Stimulated activated naive CD8-positive, alpha-beta T cell treated with anti-CD3 and anti-CD28 coated beads, Interleukin-15, amount 100 ng/mL, for 72 hours (primary cell): ENCODE measurements at regions not wholly inside any gene's neighbourhood (a gene's known extent, or its start where the extent isn't known, plus 50 kb on each side); places are given as distances from the start of the nearest gene placed in this dataset.

Experiments used
- ATAC-seq: fragments of 150-1000 bp; cut with Tn5 transposase; 2 replicates; pipeline ENCODE4 v1.10.0; 2021; ENCODE audit warnings: mild to moderate bottlenecking, moderate library complexity
- DNase-seq, 2 donors: peaks; one replicate each; pipeline ENCODE4 v3.0.0; 2021 to 2022
- H3K27ac Mint-ChIP-seq, 2 donors: one replicate each; pipeline ENCODE4 v1.8.0; 2022; ENCODE audit warnings: mild to moderate bottlenecking in 2 of 2, mixed read lengths in 2 of 2, moderate library complexity in 2 of 2
- H3K27me3 Mint-ChIP-seq: one replicate; pipeline ENCODE4 v1.8.0; 2022; ENCODE audit warnings: mixed read lengths
- H3K4me1 Mint-ChIP-seq: one replicate; pipeline ENCODE4 v1.8.0; 2022; ENCODE audit warnings: mild to moderate bottlenecking, mixed read lengths
- H3K4me3 Mint-ChIP-seq, 2 donors: one replicate each; pipeline ENCODE4 v1.8.0; 2022; ENCODE audit warnings: mild to moderate bottlenecking in 2 of 2, mixed read lengths in 2 of 2, moderate library complexity in 1 of 2
- H3K9me3 Mint-ChIP-seq, 2 donors: one replicate each; pipeline ENCODE4 v1.8.0; 2022; ENCODE audit warnings: mixed read lengths in 2 of 2

GRCh38 chr6:43855247-43855646, 85.2 kb downstream of the VEGFA start:
- Mint-ChIP-seq H3K9me3 (no peaks in the 10 kb centered on the region), H3K27ac (no peak overlapping the region), H3K27me3 (no peaks in the 10 kb centered on the region), H3K4me1 (no peaks in the 10 kb centered on the region), H3K4me3 (no peak overlapping the region)
- no peak for DNase-seq
- ATAC-seq, result no peak

GRCh38 chr6:43853066-43853650, 83.1 kb downstream of the VEGFA start:
- no peaks in the 10 kb centered on the region for H3K27me3 Mint-ChIP-seq
- H3K27ac Mint-ChIP-seq, result no peak overlapping the region
- DNase-seq, result no peak
- ATAC-seq, result no peak
- no peaks in the 10 kb centered on the region for H3K4me1 Mint-ChIP-seq
- no peak overlapping the region for H3K4me3 Mint-ChIP-seq
- no peaks in the 10 kb centered on the region for H3K9me3 Mint-ChIP-seq

DNA sequence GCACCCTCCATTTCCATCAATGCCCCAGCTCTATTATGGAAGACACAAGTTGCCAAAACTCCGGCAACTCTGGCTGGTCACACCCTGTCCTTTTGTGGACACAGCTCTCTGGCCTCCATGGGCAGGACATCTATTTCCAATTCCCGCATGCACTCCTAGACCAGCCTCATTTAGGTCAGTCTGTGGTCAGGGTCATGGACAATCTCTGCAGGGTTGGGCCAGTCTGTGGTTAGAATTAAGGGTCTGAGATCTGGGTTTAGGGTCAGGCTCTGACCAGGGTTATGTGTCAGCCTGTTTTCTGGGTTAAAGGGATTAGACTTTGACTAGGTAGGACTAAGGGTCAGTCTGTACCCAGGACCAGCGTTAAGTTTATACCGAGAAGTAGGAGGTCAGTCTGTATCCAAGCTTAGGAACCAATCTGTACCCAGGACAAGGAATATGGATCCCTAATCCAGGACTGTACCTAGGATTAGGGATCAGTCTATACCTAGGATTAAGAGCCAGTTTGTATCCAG, 82.4 kb downstream of the VEGFA start:
- Mint-ChIP-seq H3K4me1 (peaks cover 5% of the 10 kb centered on the region), H3K27me3 (peaks cover 7% of the 10 kb centered on the region), H3K4me3 (no peak overlapping the region), H3K27ac (peak overlapping the region in 1 of 2 donors; percentile 28), H3K9me3 (no peaks in the 10 kb centered on the region)
- DNase-seq (no peak), ATAC-seq (no peak)

DNA sequence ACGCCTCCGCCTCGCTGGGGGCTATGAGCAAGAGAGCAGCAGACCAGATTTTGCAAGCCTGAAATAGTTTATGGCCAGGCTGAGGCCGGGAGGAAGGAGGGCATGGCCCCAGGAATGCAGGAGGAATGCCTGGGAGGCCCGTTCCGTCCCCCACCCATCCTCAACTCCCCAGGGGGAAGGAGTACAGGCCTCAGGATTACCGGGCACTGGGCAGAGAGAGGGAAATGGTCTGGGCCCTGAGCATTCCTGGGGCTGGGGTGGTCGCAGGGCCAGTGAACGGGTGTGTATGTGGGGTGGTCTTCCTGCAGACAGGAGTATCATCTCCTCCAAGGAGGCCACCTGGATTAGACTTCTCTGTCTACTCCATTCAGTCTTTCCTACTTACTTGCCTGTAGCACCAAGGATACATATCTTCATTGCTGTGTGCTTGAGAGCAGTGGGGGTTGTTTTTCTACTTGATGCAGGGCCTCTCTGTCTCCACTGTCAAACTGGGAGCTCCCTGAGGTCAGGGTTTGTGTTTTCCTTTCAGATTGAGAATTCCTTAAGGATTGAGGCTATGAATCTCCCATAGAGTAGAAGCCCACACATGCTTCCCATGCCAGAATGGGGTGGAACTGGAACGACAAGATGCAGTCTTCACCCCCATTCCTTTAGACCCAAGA, 81.3 kb downstream of the VEGFA start:
- peaks cover 8% of the 10 kb centered on the region for H3K27me3 Mint-ChIP-seq
- no peak overlapping the region for H3K27ac Mint-ChIP-seq
- peaks cover 5% of the 10 kb centered on the region for H3K4me1 Mint-ChIP-seq
- DNase-seq (no peak), ATAC-seq (no peak)
- no peaks in the 10 kb centered on the region for H3K9me3 Mint-ChIP-seq
- no peak overlapping the region for H3K4me3 Mint-ChIP-seq

GRCh38 chr6:43850314-43851203, 80.5 kb downstream of the VEGFA start:
- Mint-ChIP-seq H3K27me3 (peaks cover 8% of the 10 kb centered on the region), H3K9me3 (no peaks in the 10 kb centered on the region), H3K4me1 (peaks cover 5% of the 10 kb centered on the region), H3K4me3 (no peak overlapping the region), H3K27ac (peak overlapping the region in 1 of 2 donors; percentile 82)
- DNase-seq (no peak), ATAC-seq (no peak)

- no peak for DNase-seq
- ATAC-seq, result no peak
- peaks cover 15% of the 10 kb centered on the region for H3K27me3 Mint-ChIP-seq
- H3K9me3 Mint-ChIP-seq, result no peaks in the 10 kb centered on the region
- peak overlapping the region in 1 of 2 donors; percentile 82 for H3K27ac Mint-ChIP-seq
- peaks cover 5% of the 10 kb centered on the region for H3K4me1 Mint-ChIP-seq
- no peak overlapping the region for H3K4me3 Mint-ChIP-seq
Observed at GRCh38 chr6:43849844-43850243, 79.8 kb downstream of the VEGFA start.

DNA sequence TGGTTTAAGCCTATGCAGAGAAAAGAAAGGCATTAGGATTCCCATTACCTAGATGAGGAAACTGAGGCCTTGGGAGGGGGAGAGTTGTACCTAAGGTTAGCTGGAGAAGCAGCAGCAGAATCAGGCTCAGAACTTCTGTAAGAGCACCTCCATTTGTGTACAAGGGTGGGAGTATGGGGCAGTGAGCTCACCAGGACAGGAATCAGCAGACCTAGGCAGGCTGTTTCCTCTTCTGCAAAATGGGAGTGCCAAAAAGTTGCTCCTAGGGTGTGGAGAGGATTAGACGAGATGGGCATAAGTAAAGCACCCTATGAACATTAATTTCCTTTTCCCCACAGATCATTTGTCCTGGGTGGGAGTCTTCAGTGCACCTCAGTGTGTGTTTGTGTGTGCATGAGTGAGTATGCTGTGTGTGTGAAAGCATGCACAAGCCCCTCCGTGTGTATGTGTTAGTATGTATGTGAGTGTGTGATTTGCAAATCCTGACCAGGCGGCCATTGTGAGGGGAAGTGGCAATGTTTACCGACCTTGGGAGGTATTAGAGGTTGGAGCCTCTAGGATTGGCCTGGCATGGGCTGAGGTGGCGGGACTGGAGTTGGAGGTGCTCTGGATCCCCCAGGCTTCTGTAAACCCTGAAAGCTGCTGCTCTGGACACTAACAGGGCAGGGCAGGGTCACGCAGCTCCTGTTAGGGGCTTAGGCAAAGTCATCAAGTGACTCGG, 78.8 kb downstream of the VEGFA start:
- Mint-ChIP-seq H3K4me3 (no peak overlapping the region), H3K9me3 (no peaks in the 10 kb centered on the region), H3K4me1 (peaks cover 5% of the 10 kb centered on the region), H3K27me3 (peaks cover 15% of the 10 kb centered on the region), H3K27ac (no peak overlapping the region)
- ATAC-seq (no peak), DNase-seq (no peak)

DNA sequence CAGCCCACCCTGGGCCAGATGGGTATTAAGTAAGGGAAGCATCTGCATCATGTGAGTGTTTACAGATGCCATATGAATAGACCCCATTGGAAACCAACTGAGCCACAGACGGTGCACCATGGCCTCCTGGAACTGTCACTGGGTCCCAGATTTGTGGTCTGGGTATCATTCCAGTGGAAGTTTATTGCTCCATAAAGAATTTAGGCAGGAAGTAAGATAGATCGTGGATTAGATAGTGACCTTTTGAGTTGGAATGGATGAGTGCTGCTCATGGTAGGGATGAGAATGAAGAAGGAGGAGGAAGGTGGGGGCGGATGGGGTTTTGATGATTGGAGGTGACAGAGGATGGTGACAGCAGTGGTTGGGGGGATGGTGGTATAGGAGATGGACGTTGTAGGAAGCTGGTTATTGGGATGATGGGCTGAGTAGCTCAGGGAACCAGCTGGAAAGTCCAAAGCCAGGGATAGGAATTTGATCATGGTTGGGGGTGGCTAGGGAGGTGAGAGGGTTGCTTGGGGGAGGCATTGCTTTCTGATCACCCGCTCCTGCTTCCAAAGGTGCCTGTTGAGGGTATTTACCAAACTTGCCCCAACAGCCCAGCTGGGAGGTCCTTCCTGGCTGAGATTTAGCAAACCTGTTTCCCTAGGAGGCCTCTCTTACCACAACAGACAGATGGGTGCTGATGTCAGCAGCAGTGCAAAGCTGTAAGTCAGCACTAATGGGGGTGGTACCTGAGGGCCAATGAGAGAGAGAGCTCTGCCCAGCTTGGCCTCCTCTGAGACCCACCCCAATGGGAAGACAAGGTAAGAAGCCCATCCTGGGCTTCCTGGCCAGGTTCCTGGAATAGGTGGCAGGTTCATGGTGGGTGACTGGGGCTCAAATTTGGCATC, 78.0 kb downstream of the VEGFA start:
- ATAC-seq (no peak), DNase-seq (no peak)
- peaks cover 15% of the 10 kb centered on the region for H3K27me3 Mint-ChIP-seq
- peaks cover 5% of the 10 kb centered on the region for H3K4me1 Mint-ChIP-seq
- no peak overlapping the region for H3K4me3 Mint-ChIP-seq
- H3K27ac Mint-ChIP-seq, result no peak overlapping the region
- H3K9me3 Mint-ChIP-seq, result no peaks in the 10 kb centered on the region

GRCh38 chr6:43846556-43846955, 76.5 kb downstream of the VEGFA start:
- Mint-ChIP-seq H3K4me1 (peaks cover 5% of the 10 kb centered on the region), H3K27me3 (peaks cover 15% of the 10 kb centered on the region), H3K9me3 (no peaks in the 10 kb centered on the region), H3K4me3 (no peak overlapping the region), H3K27ac (no peak overlapping the region)
- no peak for ATAC-seq
- no peak for DNase-seq

DNA sequence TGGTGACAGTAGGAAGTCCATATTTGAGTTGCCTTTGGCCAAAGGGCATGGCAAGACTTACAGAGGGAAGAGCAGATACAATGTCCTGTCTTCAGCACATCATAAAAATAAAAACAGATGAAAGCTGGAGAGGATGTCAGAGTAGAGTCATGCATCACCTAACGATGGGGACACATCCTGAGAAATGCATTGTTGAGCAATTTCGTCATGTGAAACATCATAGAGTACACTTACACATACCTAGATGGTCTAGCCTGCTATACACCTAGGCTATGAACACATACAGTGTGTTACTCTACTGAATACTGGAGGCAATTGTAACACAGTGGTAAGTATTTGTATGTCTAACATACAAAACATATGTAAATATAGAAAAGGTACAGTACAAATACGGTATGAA, 75.6 kb downstream of the VEGFA start:
- DNase-seq (no peak), ATAC-seq (no peak)
- H3K4me3 Mint-ChIP-seq, result no peak overlapping the region
- peaks cover 5% of the 10 kb centered on the region for H3K4me1 Mint-ChIP-seq
- H3K27ac Mint-ChIP-seq, result no peak overlapping the region
- H3K27me3 Mint-ChIP-seq, result peaks cover 15% of the 10 kb centered on the region
- H3K9me3 Mint-ChIP-seq, result no peaks in the 10 kb centered on the region

- DNase-seq (no peak), ATAC-seq (no peak)
- peak overlapping the region in 1 of 2 donors; percentile 5 for H3K27ac Mint-ChIP-seq
Observed at GRCh38 chr6:43843669-43844171, 73.7 kb downstream of the VEGFA start.

DNA sequence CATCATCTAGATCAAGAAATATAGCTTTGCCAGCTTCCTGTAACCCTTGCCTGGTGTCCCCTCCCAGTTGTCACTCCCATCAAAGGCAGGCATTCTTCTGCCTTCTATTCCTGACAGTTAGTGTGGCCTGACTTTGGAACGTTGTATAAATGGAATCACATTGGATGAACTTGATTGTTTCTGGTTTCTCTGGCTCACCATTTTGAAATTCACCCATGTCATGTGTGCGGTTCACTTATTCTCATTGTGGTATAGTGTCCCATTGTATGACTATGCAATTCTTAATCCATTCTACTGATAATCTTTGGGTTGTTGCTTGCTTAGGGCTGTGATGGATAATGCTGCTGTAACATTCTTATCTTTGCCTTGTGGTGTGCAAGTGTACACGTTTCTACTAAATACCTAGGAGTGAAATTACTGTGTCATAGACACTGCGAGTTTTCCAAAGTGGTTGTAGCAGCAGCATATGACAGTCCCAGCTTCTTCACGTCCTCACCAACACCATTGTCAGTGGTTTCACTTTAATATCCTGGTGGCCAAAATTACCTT, 73.2 kb downstream of the VEGFA start:
- Mint-ChIP-seq H3K27me3 (peaks cover 15% of the 10 kb centered on the region), H3K9me3 (no peaks in the 10 kb centered on the region), H3K4me3 (no peak overlapping the region), H3K4me1 (peaks cover 7% of the 10 kb centered on the region), H3K27ac (no peak overlapping the region)
- ATAC-seq, result no peak
- DNase-seq, result no peak

More at GRCh38 chr6:43843669-43844171, 73.7 kb downstream of the VEGFA start:
- Mint-ChIP-seq H3K9me3 (no peaks in the 10 kb centered on the region), H3K27me3 (peaks cover 15% of the 10 kb centered on the region), H3K4me3 (no peak overlapping the region), H3K4me1 (peaks cover 5% of the 10 kb centered on the region)

GRCh38 chr6:43842231-43842794, 72.3 kb downstream of the VEGFA start:
- Mint-ChIP-seq H3K4me3 (no peak overlapping the region), H3K4me1 (peaks cover 6% of the 10 kb centered on the region), H3K27me3 (peaks cover 7% of the 10 kb centered on the region), H3K27ac (no peak overlapping the region), H3K9me3 (no peaks in the 10 kb centered on the region)
- DNase-seq, result no peak
- ATAC-seq, result no peak
